C4-2B (cell line): ENCODE measurements at regions not wholly inside any gene's neighbourhood (a gene's known extent, or its start where the extent isn't known, plus 50 kb on each side); places are given as distances from the start of the nearest gene placed in this dataset.

ENCODE experiments used
- ZFX ChIP-seq: fragments of 450-650 bp; IDR thresholded peaks from 2 replicates; pipeline ENCODE4 v1.6.1; 2017
- TF ChIP-seq, protein P1 (sequence below): fragments of 450-650 bp; conservative IDR thresholded peaks from 2 replicates; pipeline ENCODE4 v1.5.1; 2017; ENCODE audit warnings: mild to moderate bottlenecking

DNA sequence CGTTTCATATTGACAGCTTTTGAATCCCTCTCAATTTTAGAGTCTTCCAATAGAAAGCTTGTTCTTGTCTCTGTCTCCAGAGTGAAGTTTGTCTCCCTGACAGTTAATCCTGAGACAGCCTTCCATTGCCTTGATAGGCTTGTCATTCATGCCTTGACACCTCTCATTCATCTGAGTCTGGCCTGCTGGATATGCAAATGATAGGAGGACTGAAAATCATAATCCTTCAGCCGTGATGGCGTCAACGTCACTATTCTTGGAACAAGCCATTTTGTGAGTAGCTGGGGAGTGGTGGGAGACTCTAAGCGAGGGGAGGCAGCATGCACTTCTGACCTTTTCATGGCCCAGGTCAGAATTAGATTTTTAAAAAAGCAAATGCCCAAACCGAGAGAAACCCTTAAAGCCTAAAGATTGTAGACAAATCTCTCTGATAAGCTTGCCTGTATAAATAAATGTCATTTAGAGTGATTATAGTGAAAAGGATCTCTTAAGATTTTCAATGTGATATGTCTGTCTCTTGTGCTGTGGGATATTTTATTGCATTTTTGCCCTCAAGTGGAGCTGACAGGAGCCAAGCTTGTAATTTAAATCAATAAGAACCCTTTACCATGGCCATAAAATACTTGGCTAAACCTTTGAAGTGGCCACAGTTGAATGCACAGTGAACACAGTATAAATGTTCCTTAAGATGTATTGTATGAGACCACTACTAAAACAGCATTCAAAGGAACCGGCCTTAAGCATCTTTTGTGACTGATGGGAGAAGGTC lies 148.8 kb downstream of the SNX10 start:
- TF ChIP-seq, protein P1, sequence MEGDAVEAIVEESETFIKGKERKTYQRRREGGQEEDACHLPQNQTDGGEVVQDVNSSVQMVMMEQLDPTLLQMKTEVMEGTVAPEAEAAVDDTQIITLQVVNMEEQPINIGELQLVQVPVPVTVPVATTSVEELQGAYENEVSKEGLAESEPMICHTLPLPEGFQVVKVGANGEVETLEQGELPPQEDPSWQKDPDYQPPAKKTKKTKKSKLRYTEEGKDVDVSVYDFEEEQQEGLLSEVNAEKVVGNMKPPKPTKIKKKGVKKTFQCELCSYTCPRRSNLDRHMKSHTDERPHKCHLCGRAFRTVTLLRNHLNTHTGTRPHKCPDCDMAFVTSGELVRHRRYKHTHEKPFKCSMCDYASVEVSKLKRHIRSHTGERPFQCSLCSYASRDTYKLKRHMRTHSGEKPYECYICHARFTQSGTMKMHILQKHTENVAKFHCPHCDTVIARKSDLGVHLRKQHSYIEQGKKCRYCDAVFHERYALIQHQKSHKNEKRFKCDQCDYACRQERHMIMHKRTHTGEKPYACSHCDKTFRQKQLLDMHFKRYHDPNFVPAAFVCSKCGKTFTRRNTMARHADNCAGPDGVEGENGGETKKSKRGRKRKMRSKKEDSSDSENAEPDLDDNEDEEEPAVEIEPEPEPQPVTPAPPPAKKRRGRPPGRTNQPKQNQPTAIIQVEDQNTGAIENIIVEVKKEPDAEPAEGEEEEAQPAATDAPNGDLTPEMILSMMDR = no peak
- no peak for TF ChIP-seq ZFX
